Left lobe of liver (tissue), 2 donors: ENCODE measurements at regions not wholly inside any gene's neighbourhood (a gene's known extent, or its start where the extent isn't known, plus 50 kb on each side); places are given as distances from the start of the nearest gene placed in this dataset.

Experiments
- ATAC-seq: fragments of 200-7000 bp; cut with Tn5 transposase; one replicate; pipeline ENCODE4 v1.9.1; 2020; ENCODE audit warnings: mild to moderate bottlenecking, moderate library complexity
- DNase-seq: peaks from one replicate; pipeline ENCODE4 v3.0.0-alpha.2; 2020; ENCODE audit warnings: low spot score
- donor health status: DM: no; HTN: no; CAD: no; lungs with moderate emphysema.
- donor health status: DM: no; HTN: yes; CAD: no.

DNA sequence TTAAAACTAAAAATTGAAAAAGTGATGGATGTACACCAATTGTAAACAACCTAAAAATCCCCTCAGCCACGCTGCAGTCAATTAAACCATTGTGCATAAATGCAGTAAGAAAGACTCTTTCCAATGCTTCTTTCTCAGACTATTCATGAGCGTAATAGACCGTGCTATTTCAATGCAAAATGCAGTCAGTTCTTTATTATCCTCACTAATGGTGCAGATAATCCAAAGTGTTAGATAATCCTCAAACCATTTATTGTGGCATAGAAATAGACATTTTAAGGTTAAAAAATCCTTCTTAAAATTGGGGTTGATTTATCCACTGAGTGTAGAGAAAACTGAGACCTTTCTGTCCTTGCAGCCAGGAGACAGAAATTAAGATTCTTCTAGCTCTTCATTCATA is 1862.8 kb downstream of the EFNA5 start:
- no peak for DNase-seq
- no peak for ATAC-seq

DNA sequence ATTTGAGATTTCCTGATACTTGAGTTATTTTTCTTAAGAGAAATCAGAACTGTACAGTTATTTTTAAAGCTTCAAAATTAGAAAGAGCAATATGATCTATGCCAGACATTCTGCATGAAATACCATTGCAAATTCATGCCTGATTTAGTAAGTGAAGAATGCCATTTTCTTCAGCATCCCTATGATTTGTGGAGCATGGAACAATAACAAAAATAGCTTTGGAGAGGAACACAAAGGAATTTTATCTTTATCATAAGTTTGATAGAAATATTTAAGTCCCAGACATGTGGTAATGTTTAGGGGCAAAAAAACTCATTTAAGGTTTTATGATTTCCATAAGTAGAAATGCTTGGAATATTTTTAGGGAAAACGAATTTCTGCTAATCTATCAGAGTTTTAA is 1863.4 kb downstream of the EFNA5 start:
- ATAC-seq = no peak
- DNase-seq = no peak

DNA sequence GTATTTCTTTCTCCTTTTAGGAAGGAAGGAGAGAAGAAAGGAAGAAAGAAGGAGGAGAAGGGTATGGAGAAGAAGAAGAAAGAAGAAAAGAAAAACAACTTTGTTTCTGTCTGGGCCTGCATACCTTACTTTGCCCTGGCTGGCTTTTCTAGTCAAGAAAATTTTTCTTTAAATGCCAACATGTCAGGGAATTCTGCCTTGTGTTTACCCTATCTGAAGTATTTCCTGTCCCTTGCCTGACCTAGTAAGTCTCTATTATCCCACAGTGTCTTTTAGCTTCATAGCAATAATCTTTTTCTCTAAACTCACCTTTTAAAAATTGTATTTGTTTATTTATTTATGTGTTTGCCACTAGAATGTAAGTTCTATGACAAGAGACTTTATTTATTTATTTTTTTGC is 1864.1 kb downstream of the EFNA5 start:
- ATAC-seq (no peak), DNase-seq (no peak)

DNA sequence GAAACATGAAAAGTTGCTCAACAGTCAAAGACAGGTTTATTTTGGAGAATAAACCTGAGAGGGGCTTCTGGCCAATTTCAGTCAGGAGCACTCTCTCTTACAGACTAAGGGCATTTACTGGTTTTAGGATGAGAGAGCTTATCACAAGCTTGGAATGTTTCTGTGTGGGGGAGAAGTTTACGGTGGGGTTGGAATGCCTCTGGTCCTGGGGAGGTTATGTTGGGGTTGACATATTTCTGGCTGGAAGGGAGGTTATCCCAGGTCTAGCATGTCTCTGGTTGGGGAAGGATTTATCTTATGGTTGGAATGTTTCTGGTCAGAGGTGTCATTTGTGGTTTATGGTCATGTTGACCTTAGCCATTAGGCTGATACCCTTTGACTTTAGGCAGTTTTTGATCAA is 1867.3 kb downstream of the EFNA5 start:
- ATAC-seq (no peak), DNase-seq (no peak)

DNA sequence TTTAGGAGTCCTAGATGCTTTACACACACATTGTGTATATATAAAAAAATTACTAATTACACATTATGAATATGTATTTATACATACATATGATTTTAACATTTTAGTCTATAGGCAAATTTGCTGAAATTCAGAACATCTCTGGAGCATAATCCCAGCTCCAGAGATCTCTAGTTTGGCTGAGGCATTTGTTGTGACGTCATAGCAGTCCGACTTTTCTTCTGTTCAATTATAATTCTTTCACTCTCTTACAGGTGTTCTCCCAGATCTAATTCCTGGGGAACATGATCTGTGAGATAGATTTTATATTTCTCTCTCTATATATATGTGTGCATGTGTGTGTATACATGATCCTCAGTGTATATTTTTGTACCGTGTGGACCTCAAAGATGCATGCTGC is 1876.2 kb downstream of the EFNA5 start:
- DNase-seq (no peak), ATAC-seq (no peak)

DNA sequence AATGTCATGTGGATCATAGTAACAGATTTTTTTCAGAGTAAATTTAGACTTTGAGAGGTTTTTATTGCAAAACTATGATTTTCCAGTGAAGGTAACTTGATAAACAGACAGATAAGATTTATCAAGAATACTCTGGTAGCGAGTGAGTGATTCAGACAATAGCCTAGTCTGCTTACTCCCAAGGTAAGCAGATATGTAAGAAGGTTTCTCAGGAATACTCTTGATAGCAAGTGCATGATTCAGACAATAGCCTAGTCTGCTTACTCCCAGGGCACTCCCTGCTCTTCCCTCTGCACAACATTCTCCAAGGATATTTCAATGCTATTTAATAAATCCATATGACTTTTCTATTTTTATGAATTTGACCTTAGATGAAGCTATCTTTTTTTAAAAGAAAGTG is 1881.5 kb downstream of the EFNA5 start:
- DNase-seq (no peak), ATAC-seq (no peak)

DNA sequence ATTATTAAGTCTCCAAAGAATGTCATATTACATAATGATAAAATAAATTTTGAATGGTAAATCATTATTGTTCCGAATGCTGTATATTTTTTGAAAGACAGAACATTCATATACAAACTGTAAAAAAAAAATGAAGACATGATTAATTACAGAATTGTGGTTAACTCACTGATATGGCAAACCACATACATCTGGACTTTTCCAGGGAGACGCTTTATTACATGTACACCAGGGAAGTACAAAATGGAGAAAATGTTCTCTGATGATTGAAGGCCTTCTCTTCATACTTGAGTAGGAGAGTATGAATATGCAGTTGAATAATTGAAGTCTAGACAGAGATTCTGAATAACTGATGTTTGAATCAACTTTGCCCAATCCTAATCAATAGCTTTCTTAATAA is 1886.9 kb downstream of the EFNA5 start:
- DNase-seq = no peak
- ATAC-seq = no peak

DNA sequence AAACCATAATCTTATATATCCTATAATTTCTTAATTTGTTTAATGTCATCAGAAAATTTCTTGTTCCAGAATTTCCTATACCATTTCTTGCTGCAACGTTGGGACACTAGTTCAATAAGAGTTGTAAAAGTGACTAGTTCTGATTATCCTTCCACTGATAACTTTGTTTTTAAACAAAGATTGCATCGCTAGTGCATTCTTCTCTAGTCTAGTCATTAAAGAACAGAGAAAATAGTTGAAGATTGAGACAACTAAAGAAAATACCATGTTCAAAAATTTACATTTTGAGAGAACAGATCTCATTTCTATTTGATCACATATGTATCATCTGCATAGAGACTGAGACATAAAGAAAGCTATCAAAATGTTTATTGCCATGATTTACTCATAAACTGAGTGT is 1888.2 kb downstream of the EFNA5 start:
- DNase-seq (no peak), ATAC-seq (no peak)

DNA sequence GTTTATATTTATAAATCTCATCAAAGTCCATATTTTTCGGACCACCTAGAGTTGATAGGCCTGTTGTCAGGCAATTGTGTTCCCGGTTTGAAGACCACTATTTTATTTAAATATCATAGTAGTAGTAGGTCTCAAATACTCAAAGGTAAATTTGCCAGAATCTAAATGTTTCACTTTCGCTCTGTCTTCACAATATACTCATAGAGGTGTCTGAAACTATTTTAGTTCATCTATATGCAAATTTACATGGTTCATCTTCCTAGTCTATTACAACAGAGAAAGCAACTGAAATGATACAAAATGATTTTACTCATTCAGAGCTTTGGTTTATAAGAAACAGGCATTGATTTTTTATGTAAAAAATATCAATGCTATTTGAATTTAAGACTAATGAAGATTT is 1897.5 kb downstream of the EFNA5 start:
- DNase-seq = no peak
- ATAC-seq = no peak

DNA sequence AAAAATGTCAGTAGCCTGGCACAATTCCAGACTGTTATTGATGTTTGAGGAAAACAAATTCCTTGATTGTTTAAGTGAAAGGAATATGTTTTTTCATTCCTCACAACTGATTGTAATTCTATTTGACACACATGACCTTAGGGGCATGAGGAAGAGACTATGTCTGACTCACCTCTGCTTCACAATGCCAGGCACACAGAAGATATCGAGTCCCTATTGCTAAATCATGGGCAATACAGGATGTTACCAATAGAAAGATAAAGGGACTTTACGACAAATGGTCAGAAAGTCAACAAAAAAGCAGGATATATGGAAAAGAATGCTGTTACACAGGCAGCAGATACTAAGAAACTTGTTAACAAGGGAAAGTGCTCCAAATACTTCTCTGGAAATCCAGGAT is 1903.5 kb downstream of the EFNA5 start:
- DNase-seq (no peak), ATAC-seq (no peak)

DNA sequence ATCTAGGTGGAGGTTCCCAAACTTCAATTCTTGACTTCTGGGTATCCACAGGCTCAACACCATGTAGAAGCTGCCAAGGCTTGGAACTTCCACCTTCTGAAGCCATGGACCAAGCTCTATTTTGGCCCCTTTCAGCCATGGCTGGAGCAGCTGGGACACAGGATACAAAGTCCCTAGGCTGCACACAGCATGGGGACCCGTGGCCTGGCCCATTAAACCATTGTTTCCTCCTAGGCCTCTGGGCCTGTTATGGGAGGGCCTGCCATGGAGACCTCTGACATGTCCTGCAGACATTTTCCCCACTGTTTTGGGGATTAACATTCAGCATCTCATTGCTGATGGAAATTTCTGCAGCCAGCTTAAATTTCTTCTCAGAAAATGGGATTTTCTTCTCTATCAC is 1908.0 kb downstream of the EFNA5 start:
- no peak for DNase-seq
- ATAC-seq = no peak

DNA sequence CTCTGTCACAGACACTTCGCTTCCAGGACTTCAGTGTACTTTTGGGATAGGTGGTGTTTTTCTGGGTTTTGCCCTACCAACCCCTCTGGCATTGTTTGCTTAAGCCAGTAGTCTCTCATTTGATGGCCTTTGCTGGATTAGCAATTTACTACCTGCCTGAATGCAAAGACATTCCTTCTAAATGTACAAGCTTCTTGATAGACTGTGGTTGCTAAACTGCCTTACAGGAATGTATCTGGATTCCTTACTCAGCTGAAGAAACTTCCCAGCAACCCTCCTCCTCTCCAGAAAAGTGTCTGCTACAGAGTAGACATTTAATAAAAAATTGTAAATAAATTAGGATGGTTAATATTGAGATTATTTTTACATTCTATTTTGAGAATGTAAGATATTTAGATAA is 1916.7 kb downstream of the EFNA5 start:
- DNase-seq (no peak), ATAC-seq (no peak)

DNA sequence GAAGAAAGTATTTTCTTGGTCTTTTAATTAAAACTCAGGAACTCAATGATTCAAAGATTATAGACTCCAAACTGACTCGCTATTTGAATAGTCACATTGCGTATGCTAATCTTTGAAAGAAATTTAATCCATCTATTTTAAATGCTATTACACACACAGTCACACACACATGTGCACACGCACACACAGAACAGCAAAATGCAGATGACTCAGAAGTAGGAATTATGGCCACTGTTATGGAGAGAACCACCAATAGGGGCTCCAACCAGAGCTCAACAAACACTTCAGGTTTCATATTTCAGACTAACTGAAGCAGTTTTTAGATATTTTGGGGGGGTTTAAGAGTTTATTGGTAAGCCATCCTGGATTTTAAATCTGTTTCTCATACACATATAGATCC is 1917.9 kb downstream of the EFNA5 start:
- DNase-seq = no peak
- no peak for ATAC-seq

DNA sequence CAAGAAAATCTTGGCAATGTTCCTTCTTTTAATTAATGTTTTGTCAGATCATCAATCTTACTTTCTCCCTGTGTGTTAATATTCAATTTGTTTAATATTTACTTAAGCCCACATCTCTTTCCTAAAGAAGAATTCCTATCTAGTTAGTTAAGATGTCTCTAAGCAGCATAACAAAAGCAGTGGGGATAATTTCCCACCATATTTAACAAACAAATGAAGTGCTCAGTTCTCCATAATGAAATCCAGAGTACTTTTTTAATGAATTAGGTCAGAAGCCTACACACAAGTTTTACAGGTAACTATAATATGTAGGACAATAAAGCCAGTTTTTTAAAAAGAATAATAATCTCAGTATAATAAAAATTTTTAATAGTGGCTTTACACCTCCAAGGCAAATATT is 1918.8 kb downstream of the EFNA5 start:
- no peak for ATAC-seq
- no peak for DNase-seq

DNA sequence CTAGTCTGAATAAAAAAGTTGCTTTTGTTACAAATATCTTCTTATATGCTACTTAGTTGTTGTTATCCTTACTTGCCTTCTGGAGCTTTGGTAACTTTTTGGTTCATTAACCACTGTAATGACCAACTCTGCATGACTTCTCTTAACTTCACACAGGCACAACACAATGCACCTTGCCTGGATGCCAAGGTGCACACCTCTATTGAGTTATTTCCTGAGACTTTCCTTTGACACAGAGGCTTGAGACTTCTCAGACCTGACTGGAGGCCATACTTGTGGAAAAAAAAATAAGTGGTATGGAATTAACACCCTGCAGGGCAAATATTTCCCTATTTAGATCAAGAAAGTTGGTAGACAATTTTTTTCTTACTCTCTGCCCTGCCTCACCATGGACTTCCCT is 1925.6 kb downstream of the EFNA5 start:
- no peak for DNase-seq
- no peak for ATAC-seq

DNA sequence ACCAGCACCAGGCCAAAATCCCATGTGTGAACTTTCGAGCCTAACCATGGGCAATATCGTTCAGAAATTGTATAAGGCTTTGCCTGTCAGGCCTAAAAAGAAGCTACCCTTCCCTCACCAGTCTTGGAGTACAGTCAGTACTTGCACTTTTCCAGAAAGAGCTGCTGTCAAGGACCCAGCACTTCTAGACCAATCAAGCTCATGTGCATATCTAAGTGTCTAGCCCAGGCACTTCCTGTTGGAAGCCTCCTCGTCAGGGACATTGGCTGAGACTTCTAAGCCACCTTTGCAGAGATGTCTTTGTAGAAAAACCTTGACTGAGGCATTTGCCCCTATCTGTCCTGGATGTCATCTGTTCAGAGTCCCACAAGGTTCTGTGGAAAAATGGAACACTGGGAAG is 1930.5 kb downstream of the EFNA5 start:
- ATAC-seq = no peak
- no peak for DNase-seq

DNA sequence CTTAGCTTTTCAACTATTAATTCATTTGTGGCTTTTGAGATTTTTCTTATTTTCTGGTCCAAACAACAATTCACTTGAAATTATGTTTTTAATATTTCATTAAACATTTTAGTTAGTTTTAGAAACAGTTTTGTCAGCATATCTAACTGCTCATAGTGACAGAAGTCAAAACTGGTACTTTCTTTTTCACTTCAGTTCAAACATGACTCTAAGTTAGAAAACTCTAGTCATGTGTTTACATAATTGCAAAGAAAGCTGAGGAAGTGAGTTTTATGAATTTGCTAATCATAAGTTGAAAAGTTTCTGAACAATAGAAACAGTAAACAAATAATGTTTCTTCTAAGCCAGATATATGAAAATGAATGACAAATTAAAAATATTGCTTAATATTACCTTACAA is 1931.0 kb downstream of the EFNA5 start:
- DNase-seq = no peak
- ATAC-seq = no peak

DNA sequence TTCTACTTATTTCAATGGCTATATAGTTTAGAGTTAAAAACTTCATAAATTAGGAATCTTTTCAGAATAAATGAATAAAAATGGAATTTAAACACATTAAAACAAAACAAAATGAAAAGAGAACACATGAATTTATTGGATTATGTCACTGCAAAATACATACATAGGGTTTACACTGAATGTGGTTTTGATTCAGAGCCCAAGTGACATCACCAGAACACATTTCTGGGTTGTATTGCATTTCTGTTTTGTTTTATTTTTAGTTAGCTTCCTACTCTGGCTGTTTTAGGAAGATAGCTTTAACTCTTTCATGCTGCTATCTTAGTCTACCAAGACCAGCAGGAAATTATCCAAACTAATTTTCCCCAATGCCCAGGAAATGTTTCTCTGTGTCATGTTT is 1935.0 kb downstream of the EFNA5 start:
- DNase-seq = no peak
- no peak for ATAC-seq

DNA sequence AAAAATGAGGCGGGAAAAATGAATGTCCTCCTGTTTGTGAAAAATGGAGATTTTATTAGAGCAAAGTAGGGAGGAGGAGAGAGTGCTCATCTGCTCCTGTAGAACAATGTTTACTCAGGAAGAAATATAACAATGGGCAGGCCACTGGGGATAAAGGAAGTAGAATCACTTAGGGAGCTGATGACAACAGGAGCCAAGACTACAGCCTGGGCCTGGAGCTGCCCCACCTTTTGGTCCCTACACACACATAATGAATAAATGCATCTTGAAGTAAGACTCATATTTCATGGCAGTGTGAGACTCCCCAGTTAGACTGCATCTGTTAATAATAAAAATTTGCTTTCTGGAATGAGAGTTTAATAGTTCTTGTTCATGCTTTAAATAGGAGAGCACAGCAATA is 1939.8 kb downstream of the EFNA5 start:
- ATAC-seq (no peak), DNase-seq (no peak)

DNA sequence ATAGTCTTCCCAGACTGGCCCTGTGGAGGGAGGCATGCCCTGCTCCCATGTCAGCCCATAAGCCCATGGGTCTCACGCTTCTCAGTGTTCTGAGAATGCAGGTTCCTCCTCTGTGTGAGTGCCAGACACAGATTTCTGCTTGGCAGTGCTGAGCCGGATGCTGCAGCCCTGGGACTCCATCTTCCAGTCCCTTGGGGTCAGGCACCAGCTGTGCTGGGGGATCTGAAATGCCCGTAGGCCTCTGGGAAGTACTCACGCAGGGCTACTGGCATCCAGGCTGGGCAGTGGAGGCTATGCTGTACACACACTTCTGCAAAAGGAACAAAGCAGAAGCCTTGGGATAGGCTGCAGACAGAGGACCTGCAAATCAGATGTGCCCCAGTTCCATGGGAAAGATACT is 1944.6 kb downstream of the EFNA5 start:
- ATAC-seq = no peak
- no peak for DNase-seq

DNA sequence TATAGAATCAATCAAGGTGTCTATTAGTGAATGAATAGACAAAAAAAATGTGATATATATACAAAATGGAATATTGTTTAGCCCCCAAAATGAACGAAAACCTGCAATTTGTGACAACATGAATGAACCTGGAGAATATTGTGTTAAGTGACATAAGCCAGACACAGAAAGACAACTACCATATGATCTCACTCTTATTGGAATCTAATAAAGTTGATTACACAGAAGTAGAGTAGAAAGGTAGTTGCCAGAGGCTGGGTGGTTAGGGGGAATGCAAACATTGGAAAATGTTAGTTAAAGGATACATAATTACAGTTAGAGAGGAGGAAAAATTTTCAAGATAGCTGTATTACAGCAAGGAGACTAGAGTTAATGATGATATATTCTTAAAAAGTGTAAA is 1962.3 kb downstream of the EFNA5 start:
- DNase-seq (no peak), ATAC-seq (no peak)

DNA sequence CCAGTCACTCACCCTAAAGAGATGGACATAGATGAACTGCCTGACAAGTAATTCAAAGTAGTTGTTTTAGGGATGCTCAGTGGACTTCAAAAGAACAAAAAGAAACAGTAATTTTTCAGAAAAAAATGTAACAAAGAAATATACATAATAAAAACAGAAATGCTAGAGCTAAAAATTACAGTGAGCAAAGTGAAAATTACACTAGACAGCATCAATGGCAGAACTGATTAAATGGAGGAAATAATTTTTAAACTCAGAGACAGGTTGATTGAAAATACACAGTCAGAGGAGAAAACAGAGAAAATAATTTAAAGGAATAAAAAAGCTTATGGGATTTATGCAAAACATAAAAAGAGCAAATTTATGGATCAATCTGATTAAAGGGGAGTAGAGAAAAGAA is 1968.4 kb downstream of the EFNA5 start:
- no peak for ATAC-seq
- no peak for DNase-seq

DNA sequence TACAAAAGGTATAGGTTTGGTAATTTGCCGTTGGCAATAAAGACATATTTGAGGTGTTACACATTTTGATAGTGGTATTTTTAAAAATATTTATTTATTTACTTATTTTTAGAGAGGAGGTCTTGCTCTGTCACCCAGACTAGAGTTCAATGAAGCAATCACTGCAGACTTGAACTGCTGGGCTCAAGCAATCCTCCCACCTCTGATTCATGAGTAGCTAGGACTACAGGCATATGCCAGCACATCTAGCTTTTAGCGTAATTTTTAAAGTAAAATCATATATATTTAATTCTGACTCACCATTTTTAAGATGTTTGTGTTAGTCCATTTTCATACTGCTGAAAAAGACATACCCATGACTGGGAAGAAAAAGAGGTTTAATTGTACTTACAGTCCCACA is 1974.3 kb downstream of the EFNA5 start:
- ATAC-seq (no peak), DNase-seq (no peak)

DNA sequence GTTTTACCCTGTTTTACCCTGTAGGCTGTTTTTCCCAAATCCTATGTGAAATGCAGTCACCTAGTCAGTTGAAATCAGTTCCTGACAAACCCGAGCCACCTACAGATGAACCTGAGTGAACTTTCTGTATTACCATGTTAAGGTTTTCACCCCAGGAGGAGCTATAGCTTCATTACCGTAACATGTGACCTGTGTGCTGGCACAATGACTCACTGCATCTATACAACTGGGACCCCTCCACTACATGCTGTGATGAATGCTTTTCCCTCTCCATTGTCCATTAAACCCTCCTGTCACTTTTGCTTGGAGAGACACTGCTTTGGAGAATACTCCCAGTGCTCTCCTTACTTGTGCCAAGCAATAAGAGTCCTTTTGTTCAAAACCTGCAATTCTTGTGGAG is 1974.8 kb downstream of the EFNA5 start:
- ATAC-seq = no peak

More for the DNA sequence above, 1974.8 kb downstream of the EFNA5 start:
- DNase-seq = no peak
